ENCODE measurements at regions not wholly inside any gene's neighbourhood (a gene's known extent, or its start where the extent isn't known, plus 50 kb on each side); places are given as distances from the start of the nearest gene placed in this dataset.

DNA sequence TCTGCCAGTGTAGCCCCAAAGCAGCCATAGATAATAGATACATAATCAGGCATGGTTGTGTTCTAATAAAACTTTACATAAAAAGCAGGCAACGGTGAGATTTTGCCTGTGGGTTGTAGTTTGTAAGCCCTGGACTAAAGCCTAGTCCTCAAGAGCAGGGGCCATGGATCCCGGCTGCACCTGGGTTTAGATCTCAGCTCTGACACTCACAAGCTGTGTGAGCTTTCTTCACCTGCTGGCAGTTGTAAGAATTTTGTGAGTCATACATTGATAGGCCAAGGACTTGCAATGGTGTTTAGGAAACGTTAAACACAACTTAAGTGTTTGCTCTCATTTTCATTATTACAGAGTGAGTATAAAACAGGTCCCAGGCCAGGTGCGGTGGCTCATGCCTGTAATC lies 395.8 kb upstream of the TBX3 start:
- no peak overlapping the region for H3K4me3 ChIP-seq (ENCODE audit: low read depth, low read length)
- TF ChIP-seq, protein P1, sequence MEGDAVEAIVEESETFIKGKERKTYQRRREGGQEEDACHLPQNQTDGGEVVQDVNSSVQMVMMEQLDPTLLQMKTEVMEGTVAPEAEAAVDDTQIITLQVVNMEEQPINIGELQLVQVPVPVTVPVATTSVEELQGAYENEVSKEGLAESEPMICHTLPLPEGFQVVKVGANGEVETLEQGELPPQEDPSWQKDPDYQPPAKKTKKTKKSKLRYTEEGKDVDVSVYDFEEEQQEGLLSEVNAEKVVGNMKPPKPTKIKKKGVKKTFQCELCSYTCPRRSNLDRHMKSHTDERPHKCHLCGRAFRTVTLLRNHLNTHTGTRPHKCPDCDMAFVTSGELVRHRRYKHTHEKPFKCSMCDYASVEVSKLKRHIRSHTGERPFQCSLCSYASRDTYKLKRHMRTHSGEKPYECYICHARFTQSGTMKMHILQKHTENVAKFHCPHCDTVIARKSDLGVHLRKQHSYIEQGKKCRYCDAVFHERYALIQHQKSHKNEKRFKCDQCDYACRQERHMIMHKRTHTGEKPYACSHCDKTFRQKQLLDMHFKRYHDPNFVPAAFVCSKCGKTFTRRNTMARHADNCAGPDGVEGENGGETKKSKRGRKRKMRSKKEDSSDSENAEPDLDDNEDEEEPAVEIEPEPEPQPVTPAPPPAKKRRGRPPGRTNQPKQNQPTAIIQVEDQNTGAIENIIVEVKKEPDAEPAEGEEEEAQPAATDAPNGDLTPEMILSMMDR (IDR thresholded peaks at IDR 0.05; ENCODE audit: control insufficient read depth, extremely low read depth, insufficient read depth), result no peak
- DNase-seq (ENCODE audit: low read depth), result no peak

- no peak overlapping the region for H3K4me3 ChIP-seq (ENCODE audit: low read depth, low read length)
- TF ChIP-seq, protein P1 (IDR thresholded peaks at IDR 0.05; ENCODE audit: control insufficient read depth, extremely low read depth, insufficient read depth), result no peak
- DNase-seq (ENCODE audit: low read depth), result no peak
These were observed 395.0 kb upstream of the TBX3 start for GRCh38 chr12:115078990-115079389.

GRCh38 chr12:115078334-115078733 lies 394.4 kb upstream of the TBX3 start:
- DNase-seq (ENCODE audit: low read depth), result no peak
- no peak overlapping the region for H3K4me3 ChIP-seq (ENCODE audit: low read depth, low read length)
- TF ChIP-seq, protein P1 (IDR thresholded peaks at IDR 0.05; ENCODE audit: control insufficient read depth, extremely low read depth, insufficient read depth), result no peak

DNA sequence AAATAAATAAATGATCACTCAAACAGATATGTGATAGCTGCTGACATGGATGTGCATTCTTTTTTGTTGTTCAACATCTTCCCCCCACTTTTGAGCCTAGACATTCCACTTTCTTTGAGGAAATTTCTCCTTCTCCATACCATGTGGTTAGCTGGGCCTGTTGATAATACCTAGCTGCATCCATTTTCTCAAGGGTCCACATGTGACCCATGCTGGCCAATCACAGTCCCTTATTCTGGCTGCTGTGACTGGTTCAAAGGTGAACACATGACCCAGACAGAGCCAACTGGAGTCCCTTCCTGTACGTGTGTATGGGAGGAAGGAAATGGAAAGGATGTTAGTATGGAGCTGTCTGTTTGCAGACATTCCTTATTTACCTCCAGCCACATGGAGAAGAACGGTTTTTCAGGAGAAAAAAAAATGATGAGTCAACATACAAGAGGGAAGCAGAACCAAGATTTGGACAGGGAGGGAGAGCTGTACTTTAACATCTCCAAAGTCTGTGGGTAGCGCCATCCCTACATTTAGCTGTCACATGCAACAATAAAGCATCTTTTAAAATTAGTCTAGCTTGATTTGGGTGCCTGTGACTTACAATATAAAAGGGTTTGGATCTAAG lies 391.7 kb upstream of the TBX3 start:
- DNase-seq (ENCODE audit: low read depth), result no peak
- no peak overlapping the region for H3K4me3 ChIP-seq (ENCODE audit: low read depth, low read length)
- TF ChIP-seq, protein P1 (IDR thresholded peaks at IDR 0.05; ENCODE audit: control insufficient read depth, extremely low read depth, insufficient read depth), result no peak

- TF ChIP-seq, protein P1 (IDR thresholded peaks at IDR 0.05; ENCODE audit: control insufficient read depth, extremely low read depth, insufficient read depth), result no peak
- no peak for DNase-seq (ENCODE audit: low read depth)
- no peak overlapping the region for H3K4me3 ChIP-seq (ENCODE audit: low read depth, low read length)
These were observed 390.6 kb upstream of the TBX3 start for GRCh38 chr12:115074617-115075016.

- H3K4me3 ChIP-seq (ENCODE audit: low read depth, low read length), result no peak overlapping the region
- TF ChIP-seq, protein P1 (IDR thresholded peaks at IDR 0.05; ENCODE audit: control insufficient read depth, extremely low read depth, insufficient read depth), result no peak
- DNase-seq (ENCODE audit: low read depth), result no peak
These were observed 388.7 kb upstream of the TBX3 start for GRCh38 chr12:115072712-115073111.

- TF ChIP-seq, protein P1 (IDR thresholded peaks at IDR 0.05; ENCODE audit: control insufficient read depth, extremely low read depth, insufficient read depth), result no peak
- H3K4me3 ChIP-seq (ENCODE audit: low read depth, low read length), result no peak overlapping the region
- DNase-seq (ENCODE audit: low read depth), result no peak
These were observed 386.3 kb upstream of the TBX3 start for GRCh38 chr12:115070313-115070712.
